GM12878 (cell line): ENCODE measurements at regions not wholly inside any gene's neighbourhood (a gene's known extent, or its start where the extent isn't known, plus 50 kb on each side); places are given as distances from the start of the nearest gene placed in this dataset.

ENCODE experiments used
- ATAC-seq: fragments of 200-7000 bp; cut with Tn5 transposase; 3 replicates; pipeline ENCODE4 v1.9.1; 2020; ENCODE audit warnings: mild to moderate bottlenecking, moderate library complexity
- BruUV-seq: library from RNA; stranded (reverse); fragments of 400-500 nt; replicated peaks from 2 replicates; lab custom pipeline; 2021; lab: Mats Ljungman, UMichigan
- CTCF ChIA-PET: fragments of 300-600 bp; sonication (Branson Sonifier 250); formaldehyde crosslinking; extraction: SDS; loops from one replicate; lab custom pipeline; 2021; ENCODE audit warnings: inconsistent platforms; lab: Yijun Ruan, JAX
- POLR2A ChIA-PET: fragments of 350-600 bp; formaldehyde crosslinking; extraction: SDS; loops from one replicate; lab custom pipeline; 2021; ENCODE audit warnings: inconsistent platforms; lab: Charles Lee
- RAD21 ChIA-PET: fragments of 300-600 bp; sonication (Branson Sonifier 250); formaldehyde crosslinking; loops from one replicate; lab custom pipeline; 2023; ENCODE audit warnings: antibody characterized with exemption; ENCODE audit not compliant: unreplicated experiment; lab: Charles Lee
- SMC1A ChIA-PET: fragments of 300-600 bp; sonication (Branson Sonifier 250); formaldehyde crosslinking; loops from one replicate; lab custom pipeline; 2023; ENCODE audit not compliant: unreplicated experiment, uncharacterized antibody; lab: Charles Lee
- DNase-seq: peaks from one replicate; pipeline ENCODE4 v3.0.0-alpha.2; 2011; ENCODE audit warnings: low read depth, low spot score
- FAIRE-seq: peaks from 3 replicates; lab custom pipeline; 2011; peaks lifted over from hg19 to GRCh38; lab: Jason Lieb, UNC
- H2AFZ ChIP-seq: 2 replicates; pipeline ENCODE4 v1.6.0; 2011; ENCODE audit warnings: low read depth, low read length, control low read depth; ENCODE audit not compliant: control insufficient read depth
- H3K27ac ChIP-seq: 2 replicates; pipeline ENCODE4 v1.5.1; 2011; ENCODE audit warnings: control low read depth; ENCODE audit not compliant: control insufficient read depth, insufficient read depth
- H3K27me3 ChIP-seq, 2 experiments: replicated peaks in 1 of 2; 2 replicates each; pipeline versions ENCODE4 v1.6.0 to v1.6.1; 2011; ENCODE audit warnings: low read length in 1 of 2; ENCODE audit not compliant: control insufficient read depth in 2 of 2, insufficient read depth in 2 of 2
- H3K36me3 ChIP-seq, 2 experiments: 2 replicates each; pipeline ENCODE4 v1.5.1; 2011; ENCODE audit warnings: low read length in 1 of 2; ENCODE audit not compliant: control insufficient read depth in 2 of 2, insufficient read depth in 2 of 2
- H3K4me1 ChIP-seq: 2 replicates; pipeline ENCODE4 v1.6.1; 2011; ENCODE audit warnings: mild to moderate bottlenecking, low read length, moderate library complexity, mixed read lengths; ENCODE audit not compliant: control insufficient read depth, insufficient read depth
- H3K4me2 ChIP-seq: 2 replicates; pipeline ENCODE4 v1.6.0; 2011; ENCODE audit warnings: control low read depth; ENCODE audit not compliant: control insufficient read depth, insufficient read depth
- H3K4me3 ChIP-seq: fragments of 200-600 bp; sonication (generic); 2 replicates; pipeline ENCODE4 v1.5.1; 2016
- H3K79me2 ChIP-seq: 2 replicates; pipeline ENCODE4 v1.6.0; 2011; ENCODE audit warnings: low read length; ENCODE audit not compliant: control insufficient read depth, insufficient read depth
- H3K9ac ChIP-seq: 2 replicates; pipeline ENCODE4 v1.8.0; 2011; ENCODE audit warnings: low read length, control low read depth, mixed read lengths; ENCODE audit not compliant: control insufficient read depth, insufficient read depth
- H3K9me3 ChIP-seq: replicated peaks from 3 replicates; pipeline ENCODE4 v1.5.1; 2011; ENCODE audit warnings: mild to moderate bottlenecking, low read length; ENCODE audit not compliant: control insufficient read depth, insufficient read depth
- H4K20me1 ChIP-seq: 2 replicates; pipeline ENCODE4 v1.6.0; 2011; ENCODE audit not compliant: control insufficient read depth, insufficient read depth
- ATF7 ChIP-seq: fragments of 450-650 bp; IDR thresholded peaks from 2 replicates; pipeline ENCODE4 v1.6.1; 2016; ENCODE audit warnings: low read depth, mild to moderate bottlenecking
- GABPA ChIP-seq: IDR thresholded peaks from 2 replicates; pipeline ENCODE4 v1.6.1; 2014; ENCODE audit warnings: antibody characterized with exemption, low read depth, mild to moderate bottlenecking, inconsistent platforms
- IKZF2 ChIP-seq, 2 experiments: fragments of 450-650 bp; IDR thresholded peaks; 2 replicates each; pipeline ENCODE4 v1.6.1; 2017; ENCODE audit warnings: mild to moderate bottlenecking in 2 of 2, moderate library complexity in 2 of 2
- KDM1A ChIP-seq: fragments of 200-600 bp; sonication (generic); IDR thresholded peaks from 2 replicates; pipeline ENCODE4 v1.6.1; 2016; ENCODE audit warnings: borderline replicate concordance
- MXI1 ChIP-seq: fragments of 150-350 bp; IDR thresholded peaks from 2 replicates; pipeline ENCODE4 v1.6.1; 2011; ENCODE audit warnings: low read depth, mild to moderate bottlenecking, inconsistent platforms, low read length, improper control_type of control experiment
- PML ChIP-seq: IDR thresholded peaks from 2 replicates; pipeline ENCODE4 v1.6.1; 2012; ENCODE audit warnings: low read length, inconsistent platforms
- TCF3 ChIP-seq: IDR thresholded peaks from 2 replicates; pipeline ENCODE4 v1.6.1; 2012; ENCODE audit warnings: low read depth, mild to moderate bottlenecking, low read length, borderline replicate concordance; ENCODE audit not compliant: insufficient read depth
- YY1 ChIP-seq: IDR thresholded peaks from 2 replicates; pipeline ENCODE4 v1.6.1; 2011; ENCODE audit warnings: low read depth, mild to moderate bottlenecking, low read length
- WGBS: methylation state at CpG from one replicate; pipeline ENCODE4 v1.1.6; 2016; ENCODE audit warnings: low lambda C conversion rate; ENCODE audit not compliant: insufficient replicate concordance, insufficient coverage; ENCODE audit errors: missing lambda C conversion rate; 5-methylcytosine and 5-hydroxymethylcytosine counted together
- in situ Hi-C: fragments of 300-500 bp; cut with MboI; formaldehyde crosslinking; loops from 9 replicates; pipeline ENCODE4 v1.14.3; 2018; ENCODE audit warnings: mixed read lengths
- intact Hi-C: fragments of 100-400 bp; cut with micrococcal nuclease; formaldehyde crosslinking; loops from one replicate; pipeline ENCODE4 v1.14.2; 2022; ENCODE audit not compliant: unreplicated experiment
- TF ChIP-seq, protein P1 (sequence below): fragments of 450-650 bp; IDR thresholded peaks from 2 replicates; pipeline ENCODE4 v1.6.1; 2016; ENCODE audit warnings: mild to moderate bottlenecking
- TF ChIP-seq, protein P2 (sequence below): IDR thresholded peaks from 2 replicates; pipeline ENCODE4 v1.6.1; 2012; ENCODE audit warnings: mild to moderate bottlenecking, low read depth, low read length
- TF ChIP-seq, protein P3 (sequence below): IDR thresholded peaks from 2 replicates; pipeline ENCODE4 v1.6.1; 2011; ENCODE audit warnings: borderline replicate concordance, low read depth, mild to moderate bottlenecking, moderate library complexity, mixed read lengths, low read length; ENCODE audit not compliant: insufficient read depth; ENCODE audit errors: extremely low read length

DNA sequence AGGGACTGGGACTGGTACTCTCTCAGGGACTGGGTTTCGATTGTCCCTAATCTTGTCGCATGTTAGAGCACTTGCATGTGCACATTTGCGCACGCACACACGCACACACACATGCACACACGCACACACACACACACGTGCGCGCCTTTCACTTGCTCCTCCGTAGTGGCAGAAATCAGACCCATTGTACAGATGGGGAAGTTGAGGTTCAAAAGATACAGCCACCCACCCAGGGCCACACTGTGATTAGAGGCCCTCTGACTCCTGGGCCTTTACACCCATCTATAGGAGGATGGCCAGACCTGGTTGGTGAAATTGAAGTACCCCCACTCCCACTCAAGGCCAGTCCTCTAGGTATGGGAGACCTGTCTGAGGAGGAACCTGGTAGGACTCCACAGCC lies 167.8 kb upstream of the LHX5 start:
- no peak overlapping the region for H3K4me3 ChIP-seq
- no peaks in the 10 kb centered on the region for H3K4me1 ChIP-seq
- ChIA-PET CTCF (no interaction called here), POLR2A (no interaction called here), RAD21 (no interaction called here), SMC1A (no interaction called here)
- H3K9me3 ChIP-seq: no peaks in the 10 kb centered on the region
- ATAC-seq (no peak), FAIRE-seq (no peak), DNase-seq (no peak)
- no peaks in the 10 kb centered on the region for H4K20me1 ChIP-seq
- no peak overlapping the region for H3K9ac ChIP-seq
- BruUV-seq: no TSS peak
- intact Hi-C loops (no loop called here), in situ Hi-C loops (no loop called here)
- H2AFZ ChIP-seq: no peak overlapping the region
- WGBS: 81% methylated on average over 10 of the region's 10 CpGs
- no peak overlapping the region for H3K27ac ChIP-seq
- no peaks in the 10 kb centered on the region for H3K36me3 ChIP-seq
- H3K4me2 ChIP-seq: no peak overlapping the region
- H3K79me2 ChIP-seq: no peaks in the 10 kb centered on the region
- peaks cover 0 to 2% of the 10 kb centered on the region in 2 experiments; a peak in 2 of 4 replicates for H3K27me3 ChIP-seq
- no peak for TF ChIP-seq TCF3
- no peak for TF ChIP-seq YY1
- TF ChIP-seq, protein P1, sequence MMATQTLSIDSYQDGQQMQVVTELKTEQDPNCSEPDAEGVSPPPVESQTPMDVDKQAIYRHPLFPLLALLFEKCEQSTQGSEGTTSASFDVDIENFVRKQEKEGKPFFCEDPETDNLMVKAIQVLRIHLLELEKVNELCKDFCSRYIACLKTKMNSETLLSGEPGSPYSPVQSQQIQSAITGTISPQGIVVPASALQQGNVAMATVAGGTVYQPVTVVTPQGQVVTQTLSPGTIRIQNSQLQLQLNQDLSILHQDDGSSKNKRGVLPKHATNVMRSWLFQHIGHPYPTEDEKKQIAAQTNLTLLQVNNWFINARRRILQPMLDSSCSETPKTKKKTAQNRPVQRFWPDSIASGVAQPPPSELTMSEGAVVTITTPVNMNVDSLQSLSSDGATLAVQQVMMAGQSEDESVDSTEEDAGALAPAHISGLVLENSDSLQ: no peak
- TF ChIP-seq KDM1A: no peak
- TF ChIP-seq, protein P2, sequence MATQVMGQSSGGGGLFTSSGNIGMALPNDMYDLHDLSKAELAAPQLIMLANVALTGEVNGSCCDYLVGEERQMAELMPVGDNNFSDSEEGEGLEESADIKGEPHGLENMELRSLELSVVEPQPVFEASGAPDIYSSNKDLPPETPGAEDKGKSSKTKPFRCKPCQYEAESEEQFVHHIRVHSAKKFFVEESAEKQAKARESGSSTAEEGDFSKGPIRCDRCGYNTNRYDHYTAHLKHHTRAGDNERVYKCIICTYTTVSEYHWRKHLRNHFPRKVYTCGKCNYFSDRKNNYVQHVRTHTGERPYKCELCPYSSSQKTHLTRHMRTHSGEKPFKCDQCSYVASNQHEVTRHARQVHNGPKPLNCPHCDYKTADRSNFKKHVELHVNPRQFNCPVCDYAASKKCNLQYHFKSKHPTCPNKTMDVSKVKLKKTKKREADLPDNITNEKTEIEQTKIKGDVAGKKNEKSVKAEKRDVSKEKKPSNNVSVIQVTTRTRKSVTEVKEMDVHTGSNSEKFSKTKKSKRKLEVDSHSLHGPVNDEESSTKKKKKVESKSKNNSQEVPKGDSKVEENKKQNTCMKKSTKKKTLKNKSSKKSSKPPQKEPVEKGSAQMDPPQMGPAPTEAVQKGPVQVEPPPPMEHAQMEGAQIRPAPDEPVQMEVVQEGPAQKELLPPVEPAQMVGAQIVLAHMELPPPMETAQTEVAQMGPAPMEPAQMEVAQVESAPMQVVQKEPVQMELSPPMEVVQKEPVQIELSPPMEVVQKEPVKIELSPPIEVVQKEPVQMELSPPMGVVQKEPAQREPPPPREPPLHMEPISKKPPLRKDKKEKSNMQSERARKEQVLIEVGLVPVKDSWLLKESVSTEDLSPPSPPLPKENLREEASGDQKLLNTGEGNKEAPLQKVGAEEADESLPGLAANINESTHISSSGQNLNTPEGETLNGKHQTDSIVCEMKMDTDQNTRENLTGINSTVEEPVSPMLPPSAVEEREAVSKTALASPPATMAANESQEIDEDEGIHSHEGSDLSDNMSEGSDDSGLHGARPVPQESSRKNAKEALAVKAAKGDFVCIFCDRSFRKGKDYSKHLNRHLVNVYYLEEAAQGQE: no peak
- no peak for TF ChIP-seq GABPA
- TF ChIP-seq, protein P3, sequence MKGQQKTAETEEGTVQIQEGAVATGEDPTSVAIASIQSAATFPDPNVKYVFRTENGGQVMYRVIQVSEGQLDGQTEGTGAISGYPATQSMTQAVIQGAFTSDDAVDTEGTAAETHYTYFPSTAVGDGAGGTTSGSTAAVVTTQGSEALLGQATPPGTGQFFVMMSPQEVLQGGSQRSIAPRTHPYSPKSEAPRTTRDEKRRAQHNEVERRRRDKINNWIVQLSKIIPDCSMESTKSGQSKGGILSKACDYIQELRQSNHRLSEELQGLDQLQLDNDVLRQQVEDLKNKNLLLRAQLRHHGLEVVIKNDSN: no peak
- no peak for TF ChIP-seq PML
- no peak for TF ChIP-seq MXI1
- no peak for TF ChIP-seq ATF7
- TF ChIP-seq IKZF2 (IDR thresholded peaks at IDR 0.05): no peak
- TF ChIP-seq, all 136 proteins: peak for 0
